NCI-H1048 (cell line): ENCODE measurements at regions not wholly inside any gene's neighbourhood (a gene's known extent, or its start where the extent isn't known, plus 50 kb on each side); places are given as distances from the start of the nearest gene placed in this dataset.

Experiments
- DNase-seq: peaks from one replicate; lab custom pipeline; 2025; lab: John Stamatoyannopoulos, UW

- DNase-seq: no peak
Observed at GRCh38 chr10:8893102-8893501, 838.6 kb downstream of the GATA3 start.

- DNase-seq: no peak
Observed at GRCh38 chr10:8894148-8894547, 839.7 kb downstream of the GATA3 start.

DNA sequence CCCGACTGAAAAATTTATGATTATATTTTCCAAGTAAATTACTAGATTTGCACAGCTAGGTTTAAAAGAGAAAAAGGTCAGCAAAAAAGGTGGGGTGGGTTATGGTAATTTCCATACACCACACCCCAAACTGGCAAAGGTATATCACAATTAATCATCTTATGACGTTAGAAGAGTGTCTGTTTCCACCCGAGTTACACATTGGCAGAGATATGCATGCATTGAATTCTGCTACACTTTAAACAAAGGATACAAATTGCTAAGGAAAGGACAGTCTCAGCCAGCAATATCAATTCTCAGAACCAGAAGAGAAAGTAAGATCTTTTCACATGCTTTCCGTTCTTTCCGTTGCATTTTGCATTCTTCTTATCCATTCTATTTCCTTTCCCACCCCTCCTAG, 843.3 kb downstream of the GATA3 start:
- no peak for DNase-seq

DNA sequence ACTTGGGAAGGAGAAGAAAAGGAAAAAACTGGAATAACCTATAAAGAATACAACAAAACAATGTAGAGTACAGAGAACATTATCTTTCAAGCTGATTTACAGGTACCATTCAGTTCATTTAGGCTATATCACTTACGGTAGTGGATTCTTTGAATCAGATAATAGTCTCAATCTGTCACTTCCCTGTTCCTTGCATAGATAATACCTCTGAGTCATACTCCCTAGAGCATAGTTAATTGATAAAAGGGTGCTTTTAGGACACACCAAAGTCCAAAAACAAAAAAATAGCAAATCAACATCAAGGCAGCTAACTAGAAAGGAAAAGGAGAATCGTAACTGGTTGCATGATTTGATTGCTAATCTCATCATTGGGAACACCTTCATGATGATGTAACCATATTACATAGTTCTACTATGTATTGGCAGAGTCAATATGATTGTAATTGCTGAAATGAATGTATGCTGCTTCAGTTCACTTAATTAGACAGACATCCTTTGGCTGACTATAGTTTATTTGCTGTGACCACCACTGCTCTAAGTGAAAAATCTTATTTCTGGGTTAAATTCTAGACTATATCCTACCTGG, 844.4 kb downstream of the GATA3 start:
- DNase-seq: no peak

GRCh38 chr10:8902926-8903325, 848.4 kb downstream of the GATA3 start:
- DNase-seq: no peak

- no peak for DNase-seq
Observed at GRCh38 chr10:8908013-8908412, 853.5 kb downstream of the GATA3 start.

- no peak for DNase-seq
Observed at GRCh38 chr10:8910314-8910713, 855.8 kb downstream of the GATA3 start.

DNA sequence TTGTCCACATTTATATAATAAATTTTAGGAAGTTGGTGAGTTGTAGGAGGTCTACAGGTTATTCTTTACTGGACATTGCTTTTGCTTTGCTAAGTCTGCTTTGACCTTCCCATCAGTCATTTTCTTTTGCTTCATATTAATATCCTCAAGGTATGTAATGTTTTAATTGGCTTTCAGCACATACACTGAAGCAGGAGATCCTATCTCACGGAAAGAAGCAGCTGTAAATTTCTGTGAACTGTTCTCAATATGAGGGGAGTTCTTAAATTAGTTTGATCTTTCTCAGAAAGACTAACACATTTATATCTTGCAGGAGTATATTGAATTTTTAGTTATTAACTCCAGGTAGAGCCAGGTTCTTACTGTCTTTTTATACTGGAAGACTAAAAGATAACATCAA, 856.5 kb downstream of the GATA3 start:
- no peak for DNase-seq

DNA sequence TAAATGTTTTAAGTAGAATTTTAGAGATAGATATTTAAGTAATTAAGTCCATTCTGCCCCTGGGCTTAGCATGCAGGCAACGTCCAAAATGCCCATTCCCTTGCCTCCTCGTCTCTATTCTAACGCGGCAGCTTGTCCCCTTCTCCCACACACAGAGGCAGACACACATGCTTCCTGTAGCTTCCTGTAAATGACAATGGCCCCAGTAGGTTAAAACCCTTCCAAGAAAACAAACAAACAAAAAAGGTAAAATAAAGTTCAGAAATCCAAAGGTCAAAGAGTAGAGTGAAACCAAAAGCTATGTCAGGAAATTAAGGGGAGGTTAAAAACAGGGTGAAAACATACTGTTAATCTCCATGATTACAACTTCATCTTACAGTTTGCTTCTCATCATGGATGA, 857.6 kb downstream of the GATA3 start:
- no peak for DNase-seq

- DNase-seq: no peak
Observed at GRCh38 chr10:8913720-8914119, 859.2 kb downstream of the GATA3 start.

- DNase-seq: no peak
Observed at GRCh38 chr10:8919280-8919679, 864.8 kb downstream of the GATA3 start.

DNA sequence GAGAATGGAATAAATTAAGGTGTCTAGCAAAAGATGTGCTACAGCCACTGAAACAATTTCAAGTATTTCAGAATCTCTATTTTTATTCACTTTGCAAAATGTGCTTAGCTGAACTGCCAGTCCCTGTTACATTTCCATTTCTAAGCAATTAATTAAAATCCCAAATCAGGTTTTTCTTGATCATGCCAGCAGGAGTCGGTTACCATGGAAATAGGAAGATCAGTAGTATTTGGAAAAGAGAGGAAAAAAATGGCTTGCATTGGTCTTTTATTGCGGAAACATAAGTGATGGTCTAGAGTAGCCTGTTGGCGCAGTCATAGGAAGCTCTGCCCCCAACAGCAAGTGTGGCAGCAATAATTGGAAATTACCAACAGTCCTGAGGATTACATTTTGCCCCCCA, 867.1 kb downstream of the GATA3 start:
- DNase-seq: no peak

DNA sequence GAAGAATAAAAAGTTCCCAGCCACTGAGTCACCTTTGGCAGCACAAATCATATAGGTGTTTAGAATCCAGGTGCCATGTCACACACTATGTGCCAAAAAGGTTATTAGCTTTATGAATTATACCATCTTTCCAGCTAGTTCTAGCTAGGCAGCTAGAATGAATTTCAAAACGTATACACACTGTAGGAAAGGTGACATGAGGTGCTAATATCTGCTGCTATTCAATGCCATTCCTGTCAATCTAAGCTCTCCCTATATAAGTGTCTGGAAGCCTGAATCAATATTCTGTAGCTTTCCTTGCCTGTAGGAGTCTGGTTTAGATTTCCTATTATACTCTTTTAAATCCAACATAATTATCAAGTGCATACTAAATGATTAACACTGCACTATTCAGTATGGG, 868.6 kb downstream of the GATA3 start:
- no peak for DNase-seq

DNA sequence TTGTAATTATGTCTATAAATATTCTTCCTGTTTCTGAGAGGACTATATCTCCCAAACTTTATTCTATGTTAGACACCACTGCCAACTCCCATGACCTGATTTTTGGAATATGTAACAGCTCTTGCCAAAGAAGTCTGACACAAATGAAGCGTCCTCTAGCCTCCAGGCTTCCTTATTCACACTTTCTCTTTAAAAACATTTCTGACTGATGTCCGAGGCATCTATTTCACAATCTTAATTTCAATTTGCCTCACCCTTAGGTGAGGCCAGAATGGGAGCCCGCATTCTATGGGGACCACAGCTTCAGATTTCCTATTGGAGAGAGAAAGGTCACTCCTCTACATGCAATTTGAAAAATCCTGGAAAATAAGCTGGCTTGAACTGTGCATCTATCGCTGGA, 873.2 kb downstream of the GATA3 start:
- no peak for DNase-seq

DNA sequence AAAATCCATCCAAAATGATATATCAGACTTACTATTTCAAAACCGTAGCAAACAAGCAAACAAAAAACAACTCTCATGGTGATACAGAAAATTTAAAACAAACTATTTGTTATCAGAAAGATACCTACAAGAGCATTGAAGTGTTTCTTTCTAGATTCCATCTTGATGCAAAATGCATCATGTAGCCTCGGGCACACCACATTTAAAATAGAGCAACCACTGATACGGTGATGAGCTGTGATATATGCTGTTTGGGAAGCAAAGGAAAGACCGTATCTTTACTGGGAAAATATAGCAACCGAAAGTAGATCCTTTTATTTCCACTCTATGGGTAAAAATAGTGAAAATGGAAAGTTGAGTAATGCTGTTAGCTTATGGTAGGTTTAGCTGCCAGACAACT, 892.0 kb downstream of the GATA3 start:
- no peak for DNase-seq

DNA sequence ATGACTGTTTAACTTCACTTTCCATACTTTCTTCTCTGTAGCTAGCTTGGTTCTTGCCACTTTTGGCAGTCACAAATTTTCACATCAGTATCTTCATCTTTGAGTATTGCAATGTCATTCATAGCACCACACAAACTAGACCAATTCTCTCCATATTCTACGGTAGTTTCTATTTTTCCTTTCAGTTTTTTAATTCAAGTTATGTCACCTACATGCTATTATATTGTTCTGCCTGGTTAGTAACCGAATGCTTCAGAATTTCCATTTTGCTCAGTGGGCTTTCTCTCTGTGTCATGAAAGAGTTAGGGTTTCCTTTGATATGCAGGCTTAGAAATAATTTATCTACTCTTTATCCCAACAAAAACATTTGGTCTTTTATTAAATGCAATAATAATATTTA, 896.5 kb downstream of the GATA3 start:
- DNase-seq: no peak

DNA sequence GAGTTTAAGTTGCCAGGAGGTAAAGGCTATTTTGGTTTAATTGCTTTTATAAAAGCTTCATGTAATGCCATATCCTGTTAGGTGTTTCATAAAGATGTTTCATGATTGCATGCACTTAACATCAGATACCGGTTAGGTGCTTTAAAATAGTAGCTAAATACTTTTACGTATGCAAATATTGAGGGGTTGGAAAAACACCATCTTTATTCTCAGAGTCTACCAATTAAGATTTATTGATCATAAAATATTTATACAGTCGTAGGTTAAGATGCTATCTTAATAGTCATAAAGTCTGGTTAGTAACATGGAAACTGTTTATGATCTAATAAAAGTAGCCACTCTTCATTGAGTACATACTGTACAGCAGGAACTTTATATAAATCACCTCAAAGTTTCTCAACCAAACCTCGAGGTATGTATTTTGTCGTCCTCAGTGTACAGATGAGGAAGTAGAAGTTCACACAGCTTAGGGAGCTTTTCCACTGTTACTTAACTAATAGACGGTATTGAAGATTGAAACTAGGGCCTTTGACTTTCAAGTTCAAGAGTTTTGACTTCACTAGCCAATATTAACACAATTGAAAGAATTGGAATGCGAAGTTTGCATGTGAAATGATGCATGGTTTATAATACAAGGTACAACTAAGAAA, 897.1 kb downstream of the GATA3 start:
- no peak for DNase-seq

DNA sequence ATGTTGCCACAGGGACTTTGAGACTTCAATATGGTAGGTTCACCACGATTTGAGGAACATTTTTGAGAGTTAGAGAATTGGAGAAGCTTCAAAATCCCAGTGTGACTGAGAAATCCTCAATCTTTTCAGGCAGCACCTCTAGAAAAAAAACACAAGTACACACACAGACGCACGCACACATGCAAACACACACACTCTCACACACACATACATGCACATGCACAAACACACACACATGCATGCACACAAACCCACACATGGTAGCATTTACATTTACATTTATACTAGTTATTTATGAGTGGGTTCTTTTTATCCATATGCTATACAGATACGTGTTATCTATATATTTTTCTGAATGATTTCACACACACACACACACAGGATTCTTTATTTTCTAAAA, 901.9 kb downstream of the GATA3 start:
- no peak for DNase-seq

DNA sequence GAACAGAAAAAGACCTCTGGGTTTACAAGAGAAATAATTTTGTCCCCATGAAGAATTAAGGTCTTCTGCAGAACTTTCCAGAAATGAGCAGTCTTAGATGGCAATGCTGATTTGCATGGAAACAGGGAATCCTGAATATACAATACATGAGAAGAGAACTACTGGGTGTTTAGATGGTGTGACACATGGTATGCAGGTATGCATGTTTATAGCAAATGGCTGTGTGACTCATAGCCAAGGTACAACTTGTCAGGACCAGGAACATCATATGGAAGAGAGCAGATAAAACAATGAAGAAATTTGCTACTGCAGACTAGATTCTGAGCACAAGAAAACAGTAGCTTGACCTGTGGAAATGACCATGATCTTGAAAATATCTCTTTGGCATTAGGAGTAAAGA, 907.8 kb downstream of the GATA3 start:
- DNase-seq: no peak

DNA sequence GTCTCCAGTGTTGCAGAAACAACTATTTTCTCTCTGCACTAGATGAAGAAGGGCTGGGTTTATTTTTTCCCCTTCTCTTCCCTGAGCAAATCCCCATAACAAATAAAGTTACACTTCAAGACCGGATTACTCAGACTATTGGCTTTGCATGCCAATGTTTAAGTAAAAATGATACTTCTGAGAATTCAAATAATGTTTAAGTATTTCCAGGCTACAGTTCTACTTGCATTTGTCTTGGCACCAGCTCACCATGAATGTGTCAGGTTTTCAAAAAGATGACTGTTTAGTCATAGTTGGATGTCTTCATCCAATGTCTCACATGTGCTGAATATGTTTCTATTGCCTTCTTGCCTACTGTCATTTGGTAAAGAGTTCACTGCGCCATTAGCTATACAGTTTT, 912.6 kb downstream of the GATA3 start:
- DNase-seq: no peak

- no peak for DNase-seq
Observed at GRCh38 chr10:8969853-8970252, 915.4 kb downstream of the GATA3 start.

DNA sequence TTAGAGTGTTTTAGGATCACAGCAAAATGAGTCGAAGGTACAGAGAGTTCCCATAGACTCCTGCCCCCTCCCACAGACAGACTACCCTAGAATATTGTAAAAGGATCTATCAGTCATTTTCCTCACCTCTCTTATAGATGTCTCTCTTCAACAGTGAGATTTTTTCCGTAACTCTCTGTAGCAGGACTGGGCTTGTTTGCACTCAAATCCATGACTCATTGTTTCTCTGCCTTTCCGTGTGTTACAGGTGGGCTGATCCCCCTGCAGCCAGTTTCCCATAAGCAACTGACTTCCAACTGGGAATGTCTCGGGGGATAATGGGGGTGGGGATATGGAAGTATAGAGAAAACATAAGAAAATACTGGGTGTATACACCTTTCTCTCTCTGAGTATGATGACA, 921.0 kb downstream of the GATA3 start:
- no peak for DNase-seq

DNA sequence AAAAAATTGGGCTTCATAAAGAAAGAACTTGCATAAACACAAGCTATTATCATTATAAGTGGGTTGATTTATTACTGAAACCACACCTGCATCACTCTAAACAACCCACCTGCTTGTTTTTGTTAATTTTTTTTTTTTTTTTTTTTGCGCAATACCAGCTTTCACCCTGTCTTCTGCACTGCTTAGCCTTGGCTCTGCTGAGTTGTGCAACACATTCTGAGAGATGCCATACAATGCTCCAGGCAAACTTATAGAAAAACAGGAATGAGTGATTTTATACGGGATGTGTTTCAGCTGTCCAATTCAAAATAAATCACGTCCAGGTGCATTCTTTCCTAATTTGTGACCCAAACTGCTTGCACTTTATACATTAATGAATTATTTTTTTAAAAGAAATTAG, 923.6 kb downstream of the GATA3 start:
- no peak for DNase-seq

DNA sequence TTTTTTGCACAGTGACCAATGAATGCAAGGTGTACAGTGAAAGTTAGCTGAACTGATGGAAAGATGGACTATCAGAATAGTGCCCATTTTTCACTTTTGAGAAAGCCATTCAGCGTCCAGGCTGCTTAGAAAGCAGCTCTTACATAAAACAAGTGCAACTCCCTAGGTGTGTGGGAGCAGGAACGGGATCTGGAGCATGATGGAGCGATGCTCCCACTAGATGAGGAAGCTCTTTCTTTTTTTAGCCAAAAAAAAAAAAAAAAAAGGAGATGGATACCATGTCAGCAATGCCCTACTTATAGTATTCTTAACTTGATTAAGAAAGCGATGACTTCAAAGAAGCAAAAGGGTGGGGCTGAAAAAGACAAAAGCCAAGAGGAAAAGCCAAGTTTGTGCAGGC, 925.5 kb downstream of the GATA3 start:
- DNase-seq: no peak
